Upper lobe of left lung (tissue), 6 donors: ENCODE measurements at regions not wholly inside any gene's neighbourhood (a gene's known extent, or its start where the extent isn't known, plus 50 kb on each side); places are given as distances from the start of the nearest gene placed in this dataset.

ENCODE experiments used
- ATAC-seq, 2 donors: fragments of 200-7000 bp; cut with Tn5 transposase; one replicate each; pipeline ENCODE4 v1.9.1; 2022; ENCODE audit warnings: mild to moderate bottlenecking in 2 of 2, moderate library complexity in 2 of 2; ENCODE audit not compliant: low FRiP score in 2 of 2
- DNase-seq, 2 donors: peaks; one replicate each; pipeline ENCODE4 v3.0.0-alpha.2; 2019 to 2020
- H3K27ac ChIP-seq, 4 donors: fragments of 200-600 bp; sonication (generic); one replicate each; pipeline ENCODE4 v1.5.1; 2016 to 2019
- H3K27me3 ChIP-seq, 4 donors: fragments of 200-600 bp; sonication (generic); one replicate each; pipeline ENCODE4 v1.5.1; 2017 to 2019
- H3K36me3 ChIP-seq, 4 donors: fragments of 200-600 bp; sonication (generic); one replicate each; pipeline ENCODE4 v1.5.1; 2016 to 2019
- H3K4me1 ChIP-seq, 4 donors: fragments of 200-600 bp; sonication (generic); one replicate each; pipeline ENCODE4 v1.5.1; 2018 to 2019
- H3K4me3 ChIP-seq, 4 donors: fragments of 200-600 bp; sonication (generic); one replicate each; pipeline ENCODE4 v1.5.1; 2017 to 2019; ENCODE audit warnings: mild to moderate bottlenecking in 2 of 4, moderate library complexity in 1 of 4
- H3K9me3 ChIP-seq, 4 donors: fragments of 200-600 bp; sonication (generic); one replicate each; pipeline ENCODE4 v1.5.1; 2018 to 2019
- CTCF ChIP-seq, 6 experiments: fragments of 450-650 bp in 4 of 6; fragments of 200-600 bp in 2 of 6; sonication (generic) in 2 of 6; IDR thresholded peaks; one replicate each; pipeline ENCODE4 v1.5.1; 2016 to 2019; ENCODE audit warnings: antibody characterized with exemption in 6 of 6
- EP300 ChIP-seq, 4 donors: sonication (generic); formaldehyde crosslinking; IDR thresholded peaks; one replicate each; pipeline ENCODE4 v1.5.1; 2017; ENCODE audit warnings: antibody characterized with exemption in 4 of 4, control low read depth in 2 of 4
- POLR2A ChIP-seq, 4 donors: fragments of 450-650 bp; IDR thresholded peaks; one replicate each; pipeline ENCODE4 v1.5.1; 2016 to 2017; ENCODE audit warnings: antibody characterized with exemption in 4 of 4, mild to moderate bottlenecking in 2 of 4
- POLR2AphosphoS5 ChIP-seq, 2 donors: sonication (generic); formaldehyde crosslinking; IDR thresholded peaks; one replicate each; pipeline ENCODE4 v1.5.1; 2017; ENCODE audit warnings: antibody characterized with exemption in 2 of 2
- WGBS, 2 donors: methylation state at CpG; one replicate each; pipeline ENCODE4 v1.1.5; 2017 to 2018; 5-methylcytosine and 5-hydroxymethylcytosine counted together
- donor health status: DM: no; HTN: no; CAD: no; lungs with moderate emphysema.
- donor health status: DM: no; HTN: yes; CAD: no; lungs with severe emphysema.

DNA sequence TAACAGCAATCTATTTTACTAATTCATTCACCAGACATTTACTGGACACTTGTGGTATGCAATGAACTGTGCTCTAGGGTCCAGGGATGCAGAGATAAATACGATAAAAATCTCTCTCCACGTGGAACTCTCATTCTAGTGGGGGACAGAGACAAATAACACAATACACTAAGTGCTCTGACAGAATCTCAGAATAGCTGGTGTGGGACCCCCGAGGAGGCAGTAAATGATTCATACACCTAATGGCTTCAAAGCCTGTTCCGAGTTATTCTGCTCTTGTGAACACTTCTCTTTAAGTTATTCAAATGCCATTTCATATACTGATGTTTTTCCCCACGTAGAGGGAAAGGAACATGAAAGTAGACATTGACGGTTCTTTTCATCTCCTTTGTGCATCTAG is 302.0 kb upstream of the PDE4D start:
- TF ChIP-seq POLR2A (IDR thresholded peaks at IDR 0.05) (no peak), EP300 (IDR thresholded peaks at IDR 0.05) (no peak), CTCF (IDR thresholded peaks at IDR 0.05) (no peak), POLR2AphosphoS5 (IDR thresholded peaks at IDR 0.05) (no peak)
- Histone ChIP-seq H3K36me3 (no peaks in the 10 kb centered on the region), H3K9me3 (no peaks in the 10 kb centered on the region), H3K27ac (no peak overlapping the region), H3K4me3 (no peak overlapping the region), H3K27me3 (no peaks in the 10 kb centered on the region), H3K4me1 (no peaks in the 10 kb centered on the region)
- DNase-seq = no peak
- no peak for ATAC-seq
- 76 to 86% methylated on average over 6 of the region's 6 CpGs for WGBS, 2 donors

- no peak for ATAC-seq
Measured at GRCh38 chr5:60195083-60195482, 301.6 kb upstream of the PDE4D start.

DNA sequence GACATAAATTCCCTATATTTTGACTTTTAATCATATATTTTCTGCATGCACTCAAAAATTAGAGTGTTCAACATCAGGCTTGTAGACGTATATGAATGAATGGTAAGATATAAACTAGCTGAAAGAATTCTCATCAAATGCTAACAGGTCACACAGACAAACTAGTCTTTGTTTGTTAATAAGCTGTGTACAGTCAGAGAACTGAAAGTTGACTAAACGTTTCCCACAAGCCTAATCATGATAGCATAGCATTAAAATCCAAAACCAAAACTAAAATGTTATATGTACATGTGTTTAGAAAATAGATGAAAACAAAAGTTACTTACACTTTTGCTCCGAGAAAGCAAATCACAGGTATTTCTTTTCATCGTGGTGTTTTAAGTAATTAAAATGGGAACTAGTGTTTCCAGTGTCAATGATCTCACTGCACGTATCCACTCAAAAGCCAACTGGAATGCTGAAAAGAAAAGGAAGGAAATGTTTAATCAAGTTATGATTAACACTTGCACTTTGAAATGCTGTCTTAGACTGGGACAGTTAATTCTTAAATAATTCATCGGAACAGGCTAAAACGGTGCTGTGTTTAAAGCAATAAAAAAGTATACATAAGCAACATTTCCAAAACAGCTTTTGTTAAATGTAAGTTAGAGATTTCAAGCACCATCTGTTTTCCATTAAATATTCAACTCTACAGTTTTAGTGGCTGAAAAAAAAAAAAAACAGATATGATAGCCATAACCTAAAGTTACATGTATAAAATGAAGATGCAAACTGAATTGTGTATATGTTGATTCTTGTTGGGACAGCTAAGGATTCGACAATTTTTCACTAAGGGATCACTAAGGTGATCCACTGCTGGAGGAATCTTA is 291.9 kb upstream of the PDE4D start:
- no peak for DNase-seq
- no peak for TF ChIP-seq CTCF (IDR thresholded peaks at IDR 0.05)
- no peak for TF ChIP-seq POLR2AphosphoS5 (IDR thresholded peaks at IDR 0.05)
- no peak for TF ChIP-seq EP300 (IDR thresholded peaks at IDR 0.05)
- TF ChIP-seq POLR2A (IDR thresholded peaks at IDR 0.05) = no peak
- no peaks in the 10 kb centered on the region for H3K36me3 ChIP-seq
- no peak for ATAC-seq
- no peaks in the 10 kb centered on the region for H3K9me3 ChIP-seq
- no peaks in the 10 kb centered on the region for H3K27me3 ChIP-seq
- H3K27ac ChIP-seq = peak overlapping the region in 1 of 4 donors; percentile 5
- H3K4me1 ChIP-seq = no peaks in the 10 kb centered on the region
- H3K4me3 ChIP-seq = peak overlapping the region in 3 of 4 donors; percentile 12 to 28 (median 16)
- 38 to 39% methylated on average over 8 of the region's 8 CpGs for WGBS, 2 donors

More at GRCh38 chr5:60195083-60195482, 301.6 kb upstream of the PDE4D start:
- no peak overlapping the region for H3K27ac ChIP-seq
- no peak overlapping the region for H3K4me3 ChIP-seq
- 90 to 100% methylated on average over 1 of the region's 1 CpG for WGBS, 2 donors
- H3K9me3 ChIP-seq = no peaks in the 10 kb centered on the region
- no peaks in the 10 kb centered on the region for H3K27me3 ChIP-seq
- DNase-seq = no peak
- no peaks in the 10 kb centered on the region for H3K4me1 ChIP-seq
- no peaks in the 10 kb centered on the region for H3K36me3 ChIP-seq
- TF ChIP-seq CTCF (IDR thresholded peaks at IDR 0.05) = no peak
- no peak for TF ChIP-seq POLR2AphosphoS5 (IDR thresholded peaks at IDR 0.05)
- no peak for TF ChIP-seq POLR2A (IDR thresholded peaks at IDR 0.05)
- no peak for TF ChIP-seq EP300 (IDR thresholded peaks at IDR 0.05)

- no peak for TF ChIP-seq CTCF (IDR thresholded peaks at IDR 0.05)
- TF ChIP-seq EP300 (IDR thresholded peaks at IDR 0.05) = no peak
- TF ChIP-seq POLR2AphosphoS5 (IDR thresholded peaks at IDR 0.05) = no peak
- no peak for TF ChIP-seq POLR2A (IDR thresholded peaks at IDR 0.05)
- no peaks in the 10 kb centered on the region for H3K4me1 ChIP-seq
- H3K36me3 ChIP-seq = no peaks in the 10 kb centered on the region
- H3K27me3 ChIP-seq = no peaks in the 10 kb centered on the region
- H3K9me3 ChIP-seq = no peaks in the 10 kb centered on the region
- 70 to 80% methylated on average over 2 of the region's 2 CpGs for WGBS, 2 donors
- DNase-seq (no peak), ATAC-seq (no peak)
- peak overlapping the region in 2 of 4 donors; percentile 16 to 28 for H3K4me3 ChIP-seq
- no peak overlapping the region for H3K27ac ChIP-seq
Measured at GRCh38 chr5:60184606-60185005, 291.1 kb upstream of the PDE4D start.

DNA sequence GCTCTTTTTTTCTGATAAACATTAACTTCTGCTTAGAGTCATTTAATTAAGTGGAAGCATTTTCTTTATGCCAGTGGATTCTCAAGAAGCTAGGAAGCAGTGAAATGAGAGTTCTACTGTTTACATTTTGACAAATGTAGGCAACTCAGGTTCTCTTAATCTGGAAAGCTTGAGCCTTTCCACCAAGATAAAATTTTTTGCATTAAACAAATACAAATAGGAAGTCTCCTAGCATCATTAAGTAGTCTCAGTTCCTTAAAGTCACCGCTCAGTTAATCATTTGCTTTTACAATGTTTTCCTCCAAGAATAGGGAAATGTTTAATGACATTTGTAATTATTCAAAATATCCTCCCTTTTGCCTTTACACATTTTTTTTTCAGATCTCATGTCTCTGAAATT is 290.4 kb upstream of the PDE4D start:
- no peak for TF ChIP-seq EP300 (IDR thresholded peaks at IDR 0.05)
- no peak for TF ChIP-seq POLR2A (IDR thresholded peaks at IDR 0.05)
- no peak for TF ChIP-seq CTCF (IDR thresholded peaks at IDR 0.05)
- TF ChIP-seq POLR2AphosphoS5 (IDR thresholded peaks at IDR 0.05) = no peak
- ATAC-seq = no peak
- 44 to 71% methylated on average over 1 of the region's 1 CpG for WGBS, 2 donors

More for the DNA sequence above, 290.4 kb upstream of the PDE4D start:
- H3K4me1 ChIP-seq = no peaks in the 10 kb centered on the region
- no peaks in the 10 kb centered on the region for H3K9me3 ChIP-seq
- H3K36me3 ChIP-seq = no peaks in the 10 kb centered on the region
- H3K4me3 ChIP-seq = peak overlapping the region in 2 of 4 donors; percentile 16 to 28
- no peak for DNase-seq
- H3K27me3 ChIP-seq = no peaks in the 10 kb centered on the region
- no peak overlapping the region for H3K27ac ChIP-seq
